Panc1 (cell line): ENCODE measurements at regions not wholly inside any gene's neighbourhood (a gene's known extent, or its start where the extent isn't known, plus 50 kb on each side); places are given as distances from the start of the nearest gene placed in this dataset.

Source experiments
- POLR2AphosphoS5 ChIP-seq: IDR thresholded peaks from 2 replicates; pipeline ENCODE4 v1.6.1; 2012; ENCODE audit warnings: mild to moderate bottlenecking, low read depth, low read length, moderate library complexity
- SIN3A ChIP-seq: IDR thresholded peaks from 2 replicates; pipeline ENCODE4 v1.6.1; 2012; ENCODE audit warnings: low read depth, mild to moderate bottlenecking, low read length, moderate library complexity, borderline replicate concordance; ENCODE audit not compliant: insufficient read depth
- TF ChIP-seq, protein P1 (sequence below): fragments of 450-650 bp; IDR thresholded peaks from 2 replicates; pipeline ENCODE4 v1.5.1; 2017; ENCODE audit warnings: mild to moderate bottlenecking

DNA sequence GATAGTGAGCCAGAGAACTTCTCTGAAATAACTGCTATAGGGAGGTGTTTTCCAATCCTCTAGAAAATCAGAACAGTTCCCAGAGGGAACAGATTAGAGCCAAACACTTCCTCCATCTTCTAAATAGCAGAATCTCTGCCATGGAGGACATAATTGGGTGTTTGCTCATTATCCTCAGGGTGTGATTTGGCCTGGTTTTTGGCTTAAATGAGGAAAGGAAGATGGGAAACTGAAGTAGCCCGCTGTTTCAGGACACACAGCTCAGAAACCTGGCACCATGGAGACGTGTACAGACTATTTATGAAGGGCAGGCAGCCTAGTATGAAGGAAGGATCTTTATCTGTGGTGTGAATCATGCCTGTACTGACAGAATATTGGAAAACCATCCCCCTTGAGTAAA is 231.7 kb upstream of the PRKD1 start:
- TF ChIP-seq, protein P1, sequence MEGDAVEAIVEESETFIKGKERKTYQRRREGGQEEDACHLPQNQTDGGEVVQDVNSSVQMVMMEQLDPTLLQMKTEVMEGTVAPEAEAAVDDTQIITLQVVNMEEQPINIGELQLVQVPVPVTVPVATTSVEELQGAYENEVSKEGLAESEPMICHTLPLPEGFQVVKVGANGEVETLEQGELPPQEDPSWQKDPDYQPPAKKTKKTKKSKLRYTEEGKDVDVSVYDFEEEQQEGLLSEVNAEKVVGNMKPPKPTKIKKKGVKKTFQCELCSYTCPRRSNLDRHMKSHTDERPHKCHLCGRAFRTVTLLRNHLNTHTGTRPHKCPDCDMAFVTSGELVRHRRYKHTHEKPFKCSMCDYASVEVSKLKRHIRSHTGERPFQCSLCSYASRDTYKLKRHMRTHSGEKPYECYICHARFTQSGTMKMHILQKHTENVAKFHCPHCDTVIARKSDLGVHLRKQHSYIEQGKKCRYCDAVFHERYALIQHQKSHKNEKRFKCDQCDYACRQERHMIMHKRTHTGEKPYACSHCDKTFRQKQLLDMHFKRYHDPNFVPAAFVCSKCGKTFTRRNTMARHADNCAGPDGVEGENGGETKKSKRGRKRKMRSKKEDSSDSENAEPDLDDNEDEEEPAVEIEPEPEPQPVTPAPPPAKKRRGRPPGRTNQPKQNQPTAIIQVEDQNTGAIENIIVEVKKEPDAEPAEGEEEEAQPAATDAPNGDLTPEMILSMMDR = no peak
- TF ChIP-seq POLR2AphosphoS5 = no peak
- TF ChIP-seq SIN3A = no peak
